ENCODE measurements at regions not wholly inside any gene's neighbourhood (a gene's known extent, or its start where the extent isn't known, plus 50 kb on each side); places are given as distances from the start of the nearest gene placed in this dataset.
A peak's percentile ranks its signal among the peaks of the same experiment; 100 is the strongest.

DNA sequence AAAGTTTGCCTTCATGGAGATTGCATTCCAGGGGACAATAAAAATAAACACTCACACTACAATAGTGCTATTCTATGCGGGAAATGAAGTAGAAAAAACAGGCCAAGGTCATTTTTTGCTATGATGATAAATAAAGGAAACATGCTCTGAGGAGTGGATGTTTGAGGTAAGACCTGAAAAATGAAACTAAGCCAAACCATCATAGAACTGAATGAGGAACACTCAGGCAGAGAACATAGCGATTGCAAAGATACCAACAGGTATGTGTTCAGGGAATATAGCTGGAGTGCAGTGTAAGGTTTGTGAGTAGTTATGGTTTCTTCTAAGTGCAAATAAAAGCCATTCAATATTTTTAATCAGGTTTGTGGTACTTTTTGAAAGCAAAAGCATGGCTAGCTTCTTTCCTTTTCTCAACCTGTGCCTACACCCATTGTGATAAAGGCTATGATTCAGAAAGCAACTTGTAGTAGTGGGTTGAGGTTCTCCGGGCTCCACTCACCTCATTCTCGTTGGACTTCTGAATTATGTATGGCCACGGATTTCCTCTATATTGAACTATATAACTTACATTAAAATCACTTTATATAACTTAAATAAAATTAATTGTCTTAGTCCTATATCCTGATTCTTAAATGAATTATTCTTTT, 278.2 kb upstream of the CHORDC1 start:
- H3K27me3 ChIP-seq (replicated peaks; ENCODE audit: insufficient read depth, low read length) = no peaks in the 10 kb centered on the region
- H3K4me2 ChIP-seq (ENCODE audit: low read depth, low read length) = peak overlapping the region; percentile 7; the same call in 1 of the 2 replicates
- no peaks in the 10 kb centered on the region for H3K9me2 ChIP-seq (replicated peaks; ENCODE audit: insufficient read depth, low read length)
- no peak for TF ChIP-seq EZH2phosphoT487 (IDR thresholded peaks at IDR 0.05; ENCODE audit: low read length)
- TF ChIP-seq, protein P1, sequence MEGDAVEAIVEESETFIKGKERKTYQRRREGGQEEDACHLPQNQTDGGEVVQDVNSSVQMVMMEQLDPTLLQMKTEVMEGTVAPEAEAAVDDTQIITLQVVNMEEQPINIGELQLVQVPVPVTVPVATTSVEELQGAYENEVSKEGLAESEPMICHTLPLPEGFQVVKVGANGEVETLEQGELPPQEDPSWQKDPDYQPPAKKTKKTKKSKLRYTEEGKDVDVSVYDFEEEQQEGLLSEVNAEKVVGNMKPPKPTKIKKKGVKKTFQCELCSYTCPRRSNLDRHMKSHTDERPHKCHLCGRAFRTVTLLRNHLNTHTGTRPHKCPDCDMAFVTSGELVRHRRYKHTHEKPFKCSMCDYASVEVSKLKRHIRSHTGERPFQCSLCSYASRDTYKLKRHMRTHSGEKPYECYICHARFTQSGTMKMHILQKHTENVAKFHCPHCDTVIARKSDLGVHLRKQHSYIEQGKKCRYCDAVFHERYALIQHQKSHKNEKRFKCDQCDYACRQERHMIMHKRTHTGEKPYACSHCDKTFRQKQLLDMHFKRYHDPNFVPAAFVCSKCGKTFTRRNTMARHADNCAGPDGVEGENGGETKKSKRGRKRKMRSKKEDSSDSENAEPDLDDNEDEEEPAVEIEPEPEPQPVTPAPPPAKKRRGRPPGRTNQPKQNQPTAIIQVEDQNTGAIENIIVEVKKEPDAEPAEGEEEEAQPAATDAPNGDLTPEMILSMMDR (IDR thresholded peaks at IDR 0.05; ENCODE audit: low read length) = no peak
- TF ChIP-seq EZH2 (optimal IDR thresholded peaks at IDR 0.05; ENCODE audit: low read depth, low read length) = no peak
- no peaks in the 10 kb centered on the region for H3F3A ChIP-seq (ENCODE audit: insufficient read depth, low read length)
- no peaks in the 10 kb centered on the region for H3K36me3 ChIP-seq (replicated peaks; ENCODE audit: insufficient read depth, low read length)
- H3K79me2 ChIP-seq (ENCODE audit: low read length) = no peaks in the 10 kb centered on the region
- peak; percentile 37 for DNase-seq
- no peaks in the 10 kb centered on the region for H3K4me1 ChIP-seq (ENCODE audit: low read length)
- H3K9ac ChIP-seq (ENCODE audit: low read length) = no peak overlapping the region
- no peak overlapping the region for H2AFZ ChIP-seq (ENCODE audit: low read length)
- no peaks in the 10 kb centered on the region for H4K20me1 ChIP-seq (ENCODE audit: insufficient read depth, low read length)
- no peak overlapping the region for H3K27ac ChIP-seq (ENCODE audit: low read length)
- no peaks in the 10 kb centered on the region for H3K9me3 ChIP-seq (replicated peaks; ENCODE audit: insufficient read depth, low read length)
- H3K4me3 ChIP-seq (ENCODE audit: low read length) = no peak overlapping the region

- no peaks in the 10 kb centered on the region for H3K9me2 ChIP-seq (replicated peaks; ENCODE audit: insufficient read depth, low read length)
- no peak overlapping the region for H3K4me2 ChIP-seq (ENCODE audit: low read depth, low read length)
- DNase-seq = no peak
- no peak overlapping the region for H2AFZ ChIP-seq (ENCODE audit: low read length)
- H3K36me3 ChIP-seq (replicated peaks; ENCODE audit: insufficient read depth, low read length) = no peaks in the 10 kb centered on the region
- no peaks in the 10 kb centered on the region for H4K20me1 ChIP-seq (ENCODE audit: insufficient read depth, low read length)
- H3F3A ChIP-seq (ENCODE audit: insufficient read depth, low read length) = no peaks in the 10 kb centered on the region
- H3K9me3 ChIP-seq (replicated peaks; ENCODE audit: insufficient read depth, low read length) = no peaks in the 10 kb centered on the region
- TF ChIP-seq EZH2phosphoT487 (IDR thresholded peaks at IDR 0.05; ENCODE audit: low read length) = no peak
- no peak for TF ChIP-seq EZH2 (optimal IDR thresholded peaks at IDR 0.05; ENCODE audit: low read depth, low read length)
- TF ChIP-seq, protein P1 (IDR thresholded peaks at IDR 0.05; ENCODE audit: low read length) = no peak
- no peak overlapping the region for H3K4me3 ChIP-seq (ENCODE audit: low read length)
- no peak overlapping the region for H3K9ac ChIP-seq (ENCODE audit: low read length)
- no peaks in the 10 kb centered on the region for H3K27me3 ChIP-seq (replicated peaks; ENCODE audit: insufficient read depth, low read length)
- no peak overlapping the region for H3K27ac ChIP-seq (ENCODE audit: low read length)
- no peaks in the 10 kb centered on the region for H3K79me2 ChIP-seq (ENCODE audit: low read length)
- H3K4me1 ChIP-seq (ENCODE audit: low read length) = no peaks in the 10 kb centered on the region
Observed at GRCh38 chr11:90496722-90497121, 273.9 kb upstream of the CHORDC1 start.

DNA sequence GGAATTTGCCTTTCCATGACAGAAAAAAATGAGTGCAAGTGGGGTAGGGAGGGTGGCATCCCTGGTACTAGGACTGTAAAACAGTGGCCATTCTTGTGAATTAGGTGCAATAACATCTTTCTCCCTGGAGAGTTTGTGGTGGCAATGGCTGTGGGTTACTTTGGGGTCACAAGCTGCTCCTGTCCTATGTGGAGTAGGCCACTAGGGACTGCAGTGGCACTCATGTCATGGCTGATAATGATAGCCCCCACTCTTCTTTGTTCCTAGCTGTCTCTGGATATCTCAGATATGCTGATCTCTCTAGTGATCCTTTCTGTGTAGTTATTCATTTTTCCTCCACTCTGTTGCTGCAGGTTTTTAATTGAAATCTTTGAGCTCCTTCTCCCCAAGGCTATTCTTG, 270.5 kb upstream of the CHORDC1 start:
- DNase-seq = no peak
- TF ChIP-seq EZH2phosphoT487 (IDR thresholded peaks at IDR 0.05; ENCODE audit: low read length) (no peak), EZH2 (optimal IDR thresholded peaks at IDR 0.05; ENCODE audit: low read depth, low read length) (no peak)
- TF ChIP-seq, protein P1 (IDR thresholded peaks at IDR 0.05; ENCODE audit: low read length) = no peak
- H3K36me3 ChIP-seq (replicated peaks; ENCODE audit: insufficient read depth, low read length) = no peaks in the 10 kb centered on the region
- H3K4me3 ChIP-seq (ENCODE audit: low read length) = no peak overlapping the region
- no peak overlapping the region for H3K9ac ChIP-seq (ENCODE audit: low read length)
- no peak overlapping the region for H3K4me2 ChIP-seq (ENCODE audit: low read depth, low read length)
- H3K79me2 ChIP-seq (ENCODE audit: low read length) = no peaks in the 10 kb centered on the region
- no peaks in the 10 kb centered on the region for H3K9me3 ChIP-seq (replicated peaks; ENCODE audit: insufficient read depth, low read length)
- H3F3A ChIP-seq (ENCODE audit: insufficient read depth, low read length) = no peaks in the 10 kb centered on the region
- H3K27me3 ChIP-seq (replicated peaks; ENCODE audit: insufficient read depth, low read length) = no peaks in the 10 kb centered on the region
- H4K20me1 ChIP-seq (ENCODE audit: insufficient read depth, low read length) = no peaks in the 10 kb centered on the region
- H3K27ac ChIP-seq (ENCODE audit: low read length) = no peak overlapping the region
- no peaks in the 10 kb centered on the region for H3K4me1 ChIP-seq (ENCODE audit: low read length)
- no peak overlapping the region for H2AFZ ChIP-seq (ENCODE audit: low read length)
- H3K9me2 ChIP-seq (replicated peaks; ENCODE audit: insufficient read depth, low read length) = no peaks in the 10 kb centered on the region
